SHP77 (cell line): ENCODE measurements at regions not wholly inside any gene's neighbourhood (a gene's known extent, or its start where the extent isn't known, plus 50 kb on each side); places are given as distances from the start of the nearest gene placed in this dataset.
"Not testable (repeated sequence)": the region's sequence is repeated elsewhere in the genome, so short reads cannot be mapped to it uniquely, and the experiment has no call there.

Experiments used
- DNase-seq, 2 experiments: peaks; one replicate each; lab custom pipeline; 2025; lab: John Stamatoyannopoulos, UW

GRCh38 chr1:99537886-99538617 is 107.9 kb upstream of the PALMD start:
- DNase-seq: no peak

DNA sequence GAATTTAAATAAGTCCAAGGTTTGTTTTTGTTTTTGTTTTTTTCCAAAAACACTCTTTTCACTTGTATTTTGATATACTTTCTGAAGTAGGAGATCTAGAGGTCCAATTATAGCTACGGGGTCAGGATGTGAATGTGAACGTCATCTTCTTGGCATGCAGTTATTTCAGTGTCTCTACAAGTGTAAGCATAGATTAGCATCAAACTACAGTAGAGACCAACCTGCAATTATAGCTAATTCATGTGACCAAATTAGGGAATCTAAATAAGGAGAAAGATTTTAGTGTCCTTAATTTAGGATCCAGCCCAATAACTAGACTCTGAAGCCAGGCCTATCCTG is 107.3 kb upstream of the PALMD start:
- no peak for DNase-seq

GRCh38 chr1:99539131-99539530 is 106.8 kb upstream of the PALMD start:
- DNase-seq: no peak

DNA sequence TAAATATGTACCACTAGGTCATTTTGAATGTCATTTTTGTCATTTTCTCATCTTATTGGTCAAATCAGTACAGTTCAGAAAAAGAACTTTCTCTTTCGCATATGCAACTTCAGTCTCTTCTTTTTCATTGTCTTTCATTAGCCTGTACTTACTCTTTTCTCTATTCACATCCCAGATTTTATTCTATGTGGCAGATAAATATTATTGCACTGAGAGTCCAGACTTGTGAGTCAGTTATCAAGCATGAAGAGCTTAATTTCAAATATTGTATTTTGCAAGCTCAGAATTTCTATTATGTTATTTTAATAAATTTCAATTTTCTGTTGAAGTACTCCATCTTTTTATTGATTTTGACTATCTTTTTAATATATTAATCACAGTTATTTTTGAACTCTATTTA is 105.2 kb upstream of the PALMD start:
- DNase-seq: no peak

DNA sequence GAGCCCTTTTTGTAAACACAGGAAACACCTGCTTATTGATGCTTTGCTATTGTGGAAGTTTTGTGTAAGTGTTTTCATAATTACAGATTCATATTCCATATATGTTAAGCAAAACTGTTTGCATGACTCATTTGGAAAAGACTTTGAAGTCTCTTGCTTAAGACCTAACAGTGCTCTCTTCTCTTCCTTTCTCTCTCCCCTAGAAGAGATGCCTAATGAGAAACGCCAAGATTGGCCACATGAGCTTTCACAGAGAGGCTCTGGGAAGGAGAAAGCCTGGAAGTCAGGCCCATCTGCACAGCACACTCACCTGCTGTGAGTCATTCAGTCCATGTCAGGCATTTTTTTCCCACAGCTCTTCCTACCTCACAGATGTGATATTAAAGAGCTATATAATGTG is 101.6 kb upstream of the PALMD start:
- no peak for DNase-seq

DNA sequence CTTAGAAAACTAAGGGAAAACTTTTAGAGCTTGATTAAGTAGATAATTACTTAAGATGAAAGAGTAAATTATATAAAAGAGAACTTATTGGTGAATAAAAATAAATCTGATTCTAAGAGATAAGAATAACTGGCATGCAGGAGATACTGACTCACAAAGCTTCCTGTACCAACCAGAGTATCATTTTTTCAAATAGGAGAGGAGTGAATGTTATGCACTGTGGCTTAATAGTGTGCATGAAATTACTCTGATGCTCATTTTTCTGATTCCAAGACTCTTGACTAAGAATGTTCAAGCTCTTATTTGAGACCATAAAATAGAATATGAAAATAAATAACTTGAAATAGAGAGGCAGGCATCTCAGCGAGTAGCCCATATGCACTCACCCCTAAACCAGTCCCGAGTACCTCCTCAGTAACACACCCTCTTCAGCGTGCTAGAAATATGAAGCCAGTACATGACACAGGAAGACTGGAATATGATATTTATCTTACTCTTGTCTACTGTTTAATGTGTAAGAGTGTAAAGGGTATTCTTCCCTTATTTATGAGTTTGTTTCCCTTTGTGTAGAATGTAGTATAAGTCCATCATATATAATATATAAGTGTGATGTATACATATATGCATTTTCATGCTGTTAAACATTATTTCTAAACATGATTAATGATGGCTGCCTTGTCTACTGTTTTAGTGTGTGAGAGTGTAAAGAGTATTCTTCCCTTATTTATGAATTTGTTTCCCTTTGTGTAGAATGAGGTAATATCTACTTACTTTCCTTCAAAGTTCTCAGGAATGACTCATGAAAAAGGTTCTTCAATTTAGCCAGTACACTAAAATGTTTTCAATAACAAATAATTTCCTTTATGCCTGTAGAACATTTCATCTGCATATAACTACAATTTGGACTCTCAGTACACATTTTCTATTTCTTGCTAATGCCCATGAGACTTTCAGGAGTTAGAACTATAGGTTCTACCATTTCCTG is 99.2 kb upstream of the PALMD start:
- no peak for DNase-seq

DNA sequence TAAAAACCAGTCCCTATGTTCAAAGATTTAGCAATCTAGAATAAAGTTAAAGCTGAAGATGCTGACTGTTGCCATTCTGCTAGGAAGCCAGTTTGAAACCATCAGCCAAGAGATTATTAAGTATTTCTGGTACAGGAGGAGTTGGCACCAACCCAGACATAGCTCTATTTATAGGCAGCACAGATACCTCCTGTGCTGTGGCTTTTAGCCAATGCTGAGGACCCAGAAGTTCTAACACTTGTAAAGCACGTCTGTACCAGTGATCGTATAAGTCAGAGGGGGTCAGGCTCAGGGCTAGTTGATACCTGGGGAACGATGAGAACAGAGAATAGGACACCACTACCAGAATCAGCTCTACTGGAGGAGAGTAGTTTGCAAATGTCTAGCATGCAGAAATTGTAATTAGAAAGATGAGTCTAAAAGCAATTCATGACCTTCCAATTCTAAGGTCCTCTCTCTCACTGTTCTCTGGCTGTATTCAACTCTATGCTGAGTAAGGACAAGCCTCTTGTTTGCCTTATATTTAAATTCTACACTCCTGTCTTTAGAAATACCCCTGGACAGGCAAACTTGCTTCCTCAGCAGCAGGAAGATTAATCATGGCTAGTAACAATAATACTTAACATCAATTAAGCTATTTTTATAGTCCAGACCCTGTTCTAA is 96.8 kb upstream of the PALMD start:
- DNase-seq: no peak

- DNase-seq: no peak
These were observed 95.7 kb upstream of the PALMD start for GRCh38 chr1:99550198-99550597.

DNA sequence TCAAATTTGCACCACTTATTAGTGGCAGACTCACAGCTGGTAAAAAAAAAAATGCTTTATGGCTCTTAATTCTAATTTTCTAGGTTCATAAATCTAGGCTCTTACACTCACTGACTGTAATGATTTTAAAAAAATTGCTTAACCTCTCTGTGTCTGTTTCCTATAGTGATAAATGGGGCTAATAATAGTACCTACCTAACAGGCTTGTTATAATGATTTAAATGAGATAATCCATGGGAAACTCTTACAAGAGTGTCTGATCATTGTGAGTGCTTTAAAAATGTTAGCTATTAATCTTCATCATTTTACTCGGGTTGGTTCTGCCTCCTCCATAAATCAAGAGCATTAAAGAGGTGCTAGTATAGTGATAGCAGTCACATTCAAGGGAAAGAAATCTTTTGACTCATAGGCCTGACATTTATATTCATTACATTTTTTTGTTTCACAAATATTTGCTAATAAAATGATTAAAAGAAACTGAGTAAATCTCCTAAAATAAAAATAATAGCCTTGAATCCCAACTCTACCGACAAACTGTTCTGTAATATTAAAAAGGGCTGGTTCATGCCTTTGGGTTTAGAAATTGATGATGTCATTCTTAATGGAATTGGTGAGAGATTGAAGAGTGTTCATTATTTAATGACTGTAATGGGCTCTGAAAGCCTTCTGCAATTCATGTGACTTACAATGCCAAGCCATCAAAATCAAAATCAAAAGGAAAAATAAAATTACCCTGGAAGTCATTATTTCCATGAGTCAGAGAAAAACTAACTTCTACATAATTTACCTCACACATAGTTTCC is 93.9 kb upstream of the PALMD start:
- no peak for DNase-seq

GRCh38 chr1:99553301-99553700 is 92.6 kb upstream of the PALMD start:
- no peak for DNase-seq

GRCh38 chr1:99553819-99554218 is 92.1 kb upstream of the PALMD start:
- DNase-seq: not testable (repeated sequence)

- DNase-seq: no peak
These were observed 91.2 kb upstream of the PALMD start for GRCh38 chr1:99554727-99555126.

DNA sequence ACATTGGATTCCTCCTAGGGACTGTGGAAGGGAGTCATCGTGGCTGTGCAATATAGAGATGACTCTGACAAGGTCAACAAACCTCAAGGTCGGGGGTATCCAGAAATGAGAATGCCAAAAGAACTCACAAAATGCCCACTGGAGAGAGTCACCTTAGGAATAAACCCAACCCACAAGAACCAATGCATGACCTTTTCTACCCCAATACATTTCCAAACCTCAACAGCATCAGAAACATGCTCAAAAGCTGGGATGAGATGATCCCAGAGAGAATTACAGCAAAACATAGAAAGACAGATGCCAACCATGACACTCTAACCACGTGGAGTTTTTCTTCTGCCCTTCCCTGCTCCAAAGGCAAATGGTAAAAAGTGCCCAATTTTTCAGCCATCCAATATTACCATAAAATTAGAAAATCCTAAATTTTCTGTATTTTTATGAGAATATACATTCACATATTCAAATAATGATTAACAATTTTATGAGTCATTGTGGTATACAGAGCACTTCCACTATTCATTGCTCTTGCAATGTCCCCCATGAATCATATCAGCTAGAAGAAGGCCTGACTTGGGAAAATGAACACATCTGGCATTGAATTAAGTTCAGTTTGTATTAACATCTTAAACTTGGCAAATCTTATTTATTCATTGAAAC is 88.2 kb upstream of the PALMD start:
- no peak for DNase-seq

DNA sequence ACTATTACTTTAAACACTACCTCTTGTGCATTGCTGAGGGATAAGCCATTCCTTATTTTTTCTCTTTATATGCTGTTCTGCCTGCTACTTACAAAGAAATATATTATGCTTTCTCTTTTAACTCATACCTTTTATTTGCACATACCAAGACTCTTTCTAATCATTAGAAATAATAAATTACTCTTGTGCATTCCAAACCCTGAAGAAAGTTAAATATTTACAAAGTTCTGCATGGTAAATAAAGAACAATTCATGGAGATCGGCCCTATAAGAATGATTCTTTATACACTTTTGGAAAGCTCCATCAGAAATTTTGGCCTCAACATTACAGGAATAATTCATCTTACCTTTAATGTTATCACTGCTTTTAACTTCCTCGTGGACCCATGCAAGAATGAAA is 86.7 kb upstream of the PALMD start:
- no peak for DNase-seq

- DNase-seq: no peak
These were observed 85.5 kb upstream of the PALMD start for GRCh38 chr1:99560207-99561040.

DNA sequence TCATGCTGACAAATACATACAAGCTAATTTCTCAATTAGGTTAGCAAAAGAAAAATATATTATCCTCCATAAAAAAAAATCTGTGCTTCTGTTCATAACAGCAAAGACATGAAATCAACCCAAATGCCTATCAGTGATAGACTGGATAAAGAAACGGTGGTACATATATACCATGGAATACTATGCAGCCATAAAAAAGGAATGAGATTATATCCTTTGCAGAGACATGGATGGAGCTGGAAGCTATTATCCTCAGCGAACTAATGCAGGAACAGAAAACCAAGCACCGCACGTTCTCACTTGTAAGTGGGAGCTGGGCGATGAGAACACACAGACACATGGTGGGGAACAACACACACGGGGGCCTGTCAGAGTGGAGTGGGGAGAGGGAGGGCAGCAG is 84.0 kb upstream of the PALMD start:
- no peak for DNase-seq

DNA sequence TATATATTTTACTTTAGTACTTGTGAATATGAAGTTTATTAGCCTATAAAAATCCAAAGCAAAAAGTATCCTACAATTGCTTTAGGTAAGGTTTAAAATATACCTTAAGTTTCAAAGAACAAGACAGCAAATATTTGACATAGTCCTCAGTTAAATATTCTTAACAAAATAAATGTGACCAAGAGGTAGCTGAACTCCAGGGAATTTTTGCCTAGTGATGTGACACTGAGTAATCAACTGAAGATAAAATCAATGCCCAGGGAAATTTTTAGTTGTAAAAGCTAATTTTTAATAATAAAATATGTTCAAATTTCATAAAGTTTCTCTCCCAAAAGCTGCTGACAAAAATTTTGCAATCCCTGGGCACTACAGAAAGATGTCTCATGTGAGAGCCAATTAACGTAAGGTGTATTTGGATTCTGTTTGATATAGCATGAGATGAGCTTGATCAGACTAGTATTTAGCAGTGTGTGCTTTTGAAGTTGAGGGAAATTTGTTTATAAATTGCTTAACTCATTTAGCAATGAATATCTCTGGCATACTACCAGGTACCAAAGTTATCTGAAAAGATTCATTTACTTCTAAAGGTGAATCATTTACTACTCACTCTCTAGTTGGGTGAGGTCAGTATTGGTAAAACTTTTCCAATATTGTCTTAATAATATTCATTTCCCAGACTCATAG is 80.2 kb upstream of the PALMD start:
- no peak for DNase-seq

GRCh38 chr1:99566290-99567021 is 79.5 kb upstream of the PALMD start:
- no peak for DNase-seq

GRCh38 chr1:99570486-99571089 is 75.3 kb upstream of the PALMD start:
- DNase-seq: no peak
